DMS79 treated with DMSO at 0.1 percent for 48 hours (cell line): ENCODE measurements at regions not wholly inside any gene's neighbourhood (a gene's known extent, or its start where the extent isn't known, plus 50 kb on each side); places are given as distances from the start of the nearest gene placed in this dataset.
"Not testable (repeated sequence)": the region's sequence is repeated elsewhere in the genome, so short reads cannot be mapped to it uniquely, and the experiment has no call there.

Source experiments
- DNase-seq: peaks from one replicate; lab custom pipeline; 2025; lab: John Stamatoyannopoulos, UW

- DNase-seq: no peak
Measured at GRCh38 chr5:82493221-82493620, 215.1 kb upstream of the RPS23 start.

- no peak for DNase-seq
Measured at GRCh38 chr5:82491397-82491796, 213.2 kb upstream of the RPS23 start.

GRCh38 chr5:82489683-82490082 lies 211.5 kb upstream of the RPS23 start:
- DNase-seq: no peak

- DNase-seq: no peak
Measured at GRCh38 chr5:82487131-82487530, 209.0 kb upstream of the RPS23 start.

- DNase-seq: no peak
Measured at GRCh38 chr5:82480331-82480730, 202.2 kb upstream of the RPS23 start.

- DNase-seq: no peak
Measured at GRCh38 chr5:82476155-82476554, 198.0 kb upstream of the RPS23 start.

GRCh38 chr5:82473262-82473661 lies 195.1 kb upstream of the RPS23 start:
- no peak for DNase-seq

- no peak for DNase-seq
Measured at GRCh38 chr5:82470185-82470994, 192.2 kb upstream of the RPS23 start.

- DNase-seq: no peak
Measured at GRCh38 chr5:82466986-82467561, 188.9 kb upstream of the RPS23 start.

GRCh38 chr5:82465235-82465634 lies 187.1 kb upstream of the RPS23 start:
- no peak for DNase-seq

- DNase-seq: no peak
Measured at GRCh38 chr5:82459626-82460025, 181.5 kb upstream of the RPS23 start.

- not testable (repeated sequence) for DNase-seq
Measured at GRCh38 chr5:82455317-82455716, 177.2 kb upstream of the RPS23 start.

- no peak for DNase-seq
Measured at GRCh38 chr5:82448374-82448773, 170.2 kb upstream of the RPS23 start.

GRCh38 chr5:82447913-82448312 lies 169.8 kb upstream of the RPS23 start:
- DNase-seq: no peak

GRCh38 chr5:82446809-82447208 lies 168.7 kb upstream of the RPS23 start:
- no peak for DNase-seq

GRCh38 chr5:82445726-82446335 lies 167.7 kb upstream of the RPS23 start:
- no peak for DNase-seq

GRCh38 chr5:82439750-82440445 lies 161.7 kb upstream of the RPS23 start:
- no peak for DNase-seq

- DNase-seq: not testable (repeated sequence)
Measured at GRCh38 chr5:82437565-82437964, 159.4 kb upstream of the RPS23 start.

- DNase-seq: no peak
Measured at GRCh38 chr5:82436291-82436690, 158.1 kb upstream of the RPS23 start.

- not testable (repeated sequence) for DNase-seq
Measured at GRCh38 chr5:82434696-82435660, 156.8 kb upstream of the RPS23 start.

- DNase-seq: no peak
Measured at GRCh38 chr5:82426464-82427154, 148.5 kb upstream of the RPS23 start.
